Cerebellar cortex (tissue), 1 donor: ENCODE measurements at regions not wholly inside any gene's neighbourhood (a gene's known extent, or its start where the extent isn't known, plus 50 kb on each side); places are given as distances from the start of the nearest gene placed in this dataset.

Source experiments
- DNase-seq: peaks from one replicate; pipeline ENCODE4 v3.0.0-alpha.2; 2015; ENCODE audit warnings: low spot score

- no peak for DNase-seq
Observed at GRCh38 chr3:22476976-22477375, 726.0 kb upstream of the ZNF385D start.

- DNase-seq = no peak
Observed at GRCh38 chr3:22485954-22486353, 717.2 kb upstream of the UBE2E2 start.

GRCh38 chr3:22490747-22491146, 712.4 kb upstream of the UBE2E2 start:
- no peak for DNase-seq

- no peak for DNase-seq
Observed at GRCh38 chr3:22491344-22491743, 711.8 kb upstream of the UBE2E2 start.

- no peak for DNase-seq
Observed at GRCh38 chr3:22492342-22492741, 710.8 kb upstream of the UBE2E2 start.

- no peak for DNase-seq
Observed at GRCh38 chr3:22495241-22495640, 707.9 kb upstream of the UBE2E2 start.

GRCh38 chr3:22495791-22496190, 707.3 kb upstream of the UBE2E2 start:
- no peak for DNase-seq

GRCh38 chr3:22496641-22497040, 706.5 kb upstream of the UBE2E2 start:
- DNase-seq = no peak

GRCh38 chr3:22506871-22507270, 696.3 kb upstream of the UBE2E2 start:
- DNase-seq = no peak

GRCh38 chr3:22507709-22508108, 695.4 kb upstream of the UBE2E2 start:
- DNase-seq = no peak

GRCh38 chr3:22523925-22524324, 679.2 kb upstream of the UBE2E2 start:
- DNase-seq = no peak

- no peak for DNase-seq
Observed at GRCh38 chr3:22526266-22526837, 676.8 kb upstream of the UBE2E2 start.

- DNase-seq = peak; percentile 14
Observed at GRCh38 chr3:22536541-22536940, 666.6 kb upstream of the UBE2E2 start.

- DNase-seq = no peak
Observed at GRCh38 chr3:22537560-22537959, 665.6 kb upstream of the UBE2E2 start.

- no peak for DNase-seq
Observed at GRCh38 chr3:22542311-22542710, 660.8 kb upstream of the UBE2E2 start.

- DNase-seq = peak; percentile 23
Observed at GRCh38 chr3:22555753-22556435, 647.2 kb upstream of the UBE2E2 start.

- no peak for DNase-seq
Observed at GRCh38 chr3:22565393-22565792, 637.7 kb upstream of the UBE2E2 start.

- no peak for DNase-seq
Observed at GRCh38 chr3:22568285-22568684, 634.8 kb upstream of the UBE2E2 start.

- DNase-seq = no peak
Observed at GRCh38 chr3:22569570-22569969, 633.6 kb upstream of the UBE2E2 start.

- DNase-seq = no peak
Observed at GRCh38 chr3:22581007-22581406, 622.1 kb upstream of the UBE2E2 start.

GRCh38 chr3:22582266-22582665, 620.9 kb upstream of the UBE2E2 start:
- no peak for DNase-seq

GRCh38 chr3:22585504-22585903, 617.6 kb upstream of the UBE2E2 start:
- DNase-seq = peak; percentile 25

GRCh38 chr3:22585911-22586310, 617.2 kb upstream of the UBE2E2 start:
- DNase-seq = peak; percentile 32

- DNase-seq = no peak
Observed at GRCh38 chr3:22587446-22587845, 615.7 kb upstream of the UBE2E2 start.
